ENCODE measurements at regions not wholly inside any gene's neighbourhood (a gene's known extent, or its start where the extent isn't known, plus 50 kb on each side); places are given as distances from the start of the nearest gene placed in this dataset.

GRCh38 chr4:183763990-183764754 is 105.1 kb downstream of the TRAPPC11 start:
- DNase-seq (ENCODE audit: low spot score) = no peak

GRCh38 chr4:183765251-183765911 is 106.3 kb downstream of the TRAPPC11 start:
- no peak for DNase-seq (ENCODE audit: low spot score)

GRCh38 chr4:183766140-183766539 is 107.0 kb downstream of the TRAPPC11 start:
- DNase-seq (ENCODE audit: low spot score) = no peak

- DNase-seq (ENCODE audit: low spot score) = no peak
Measured at GRCh38 chr4:183770906-183771305, 111.8 kb downstream of the TRAPPC11 start.

GRCh38 chr4:183772361-183772760 is 113.3 kb downstream of the TRAPPC11 start:
- no peak for DNase-seq (ENCODE audit: low spot score)

GRCh38 chr4:183773790-183774189 is 114.7 kb downstream of the TRAPPC11 start:
- DNase-seq (ENCODE audit: low spot score) = no peak

- DNase-seq (ENCODE audit: low spot score) = no peak
Measured at GRCh38 chr4:183783306-183783705, 121.8 kb upstream of the STOX2 start.

GRCh38 chr4:183783991-183784553 is 121.0 kb upstream of the STOX2 start:
- no peak for DNase-seq (ENCODE audit: low spot score)

- no peak for DNase-seq (ENCODE audit: low spot score)
Measured at GRCh38 chr4:183788308-183788905, 116.7 kb upstream of the STOX2 start.

- DNase-seq (ENCODE audit: low spot score) = no peak
Measured at GRCh38 chr4:183789657-183790056, 115.5 kb upstream of the STOX2 start.

GRCh38 chr4:183790661-183791060 is 114.4 kb upstream of the STOX2 start:
- DNase-seq (ENCODE audit: low spot score) = no peak

- DNase-seq (ENCODE audit: low spot score) = no peak
Measured at GRCh38 chr4:183797011-183797444, 108.1 kb upstream of the STOX2 start.

GRCh38 chr4:183797445-183798300 is 107.4 kb upstream of the STOX2 start:
- no peak for DNase-seq (ENCODE audit: low spot score)

- no peak for DNase-seq (ENCODE audit: low spot score)
Measured at GRCh38 chr4:183798301-183799253, 106.5 kb upstream of the STOX2 start.

GRCh38 chr4:183801457-183802165 is 103.5 kb upstream of the STOX2 start:
- DNase-seq (ENCODE audit: low spot score) = no peak

- DNase-seq (ENCODE audit: low spot score) = no peak
Measured at GRCh38 chr4:183806341-183806740, 98.8 kb upstream of the STOX2 start.

GRCh38 chr4:183807420-183808096 is 97.5 kb upstream of the STOX2 start:
- no peak for DNase-seq (ENCODE audit: low spot score)

GRCh38 chr4:183808097-183808456 is 97.0 kb upstream of the STOX2 start:
- DNase-seq (ENCODE audit: low spot score) = no peak

- DNase-seq (ENCODE audit: low spot score) = no peak
Measured at GRCh38 chr4:183812567-183812966, 92.5 kb upstream of the STOX2 start.
